ENCODE measurements at regions not wholly inside any gene's neighbourhood (a gene's known extent, or its start where the extent isn't known, plus 50 kb on each side); places are given as distances from the start of the nearest gene placed in this dataset.
A peak's percentile ranks its signal among the peaks of the same experiment; 100 is the strongest.

DNA sequence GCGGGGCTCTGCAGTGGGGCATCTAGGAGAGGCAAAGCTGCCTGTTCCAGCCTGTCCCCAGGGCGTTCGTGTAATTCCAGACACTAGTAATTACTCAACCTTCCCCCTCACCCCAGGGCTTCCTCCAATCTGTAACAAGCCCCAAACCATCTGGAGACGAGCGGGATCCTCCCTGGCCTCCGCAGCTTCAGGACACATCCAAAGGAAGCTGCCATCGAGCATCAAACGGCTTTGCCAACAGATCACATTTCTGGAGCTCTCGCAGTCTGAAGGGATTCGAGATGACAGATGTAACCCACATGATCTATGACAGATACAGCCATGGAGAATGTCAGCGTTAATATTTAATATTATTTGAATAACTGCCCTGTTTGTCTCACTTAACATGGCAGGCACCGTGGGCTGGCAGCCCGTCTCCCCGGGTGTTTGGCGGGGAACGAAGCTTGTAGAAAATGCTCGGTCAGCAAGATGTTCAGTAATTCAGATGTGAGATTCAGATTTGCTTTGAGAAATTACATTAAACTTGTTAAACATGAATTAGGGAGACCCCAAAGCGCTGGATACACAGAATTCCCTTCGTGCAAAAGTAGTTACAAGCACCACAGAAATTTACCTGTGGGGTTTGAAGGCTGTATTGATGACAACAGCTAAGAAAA is 108.5 kb upstream of the C7orf33 start:
- POLR2A ChIA-PET, result no interaction called here
- no peak for TF ChIP-seq ZNF384 (IDR thresholded peaks at IDR 0.05)
- DNase-seq (ENCODE audit: extremely low spot score), result no peak
- CTCF ChIA-PET, result interaction anchor here (0.7 to 1.4 kb wide), 3 partner anchors 220 to 501 kb away, joined by 3 read pairs; no protein-coding TSS in a partner anchor

DNA sequence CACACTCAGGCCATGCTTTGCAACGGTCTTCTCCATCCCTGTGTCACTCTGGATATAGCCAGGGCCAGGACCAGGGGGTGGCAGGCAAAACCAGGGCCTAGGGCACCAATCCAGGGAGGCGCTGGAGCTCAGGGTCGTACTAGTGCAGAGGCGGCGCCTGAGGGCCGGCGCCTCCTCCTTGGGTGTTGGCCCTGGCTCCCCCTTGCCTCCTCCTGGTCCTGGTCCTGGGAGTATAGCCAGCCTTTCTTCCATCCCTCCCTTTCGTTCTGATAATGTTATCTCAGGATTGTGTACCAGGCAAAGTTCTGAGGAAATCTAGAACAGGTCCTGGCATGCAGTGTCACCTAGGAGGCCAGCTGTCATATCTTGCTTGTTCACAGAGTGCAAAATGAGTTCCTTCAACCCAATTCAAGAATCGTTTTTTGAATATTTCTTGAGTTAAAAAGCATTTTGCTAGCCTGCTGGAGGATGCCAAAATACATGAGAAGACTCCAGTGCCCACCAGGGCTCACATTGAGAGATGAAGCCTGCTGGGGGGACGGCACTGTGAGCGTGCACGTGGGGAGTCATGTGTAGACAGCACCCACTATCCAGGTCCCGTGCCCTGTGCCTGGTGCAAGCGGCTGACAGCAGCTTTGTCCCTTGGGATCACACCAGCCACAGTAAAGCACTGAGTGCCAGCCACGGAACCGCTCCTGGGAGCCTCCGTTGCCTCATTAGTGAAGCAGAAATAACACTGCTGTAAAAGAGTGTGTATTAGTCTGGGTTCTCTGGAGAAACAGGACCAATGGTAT is 106.9 kb upstream of the C7orf33 start:
- TF ChIP-seq NFRKB (IDR thresholded peaks at IDR 0.05) (no peak), TARDBP (IDR thresholded peaks at IDR 0.05) (no peak), L3MBTL2 (conservative IDR thresholded peaks at IDR 0.05) (no peak), BHLHE40 (IDR thresholded peaks at IDR 0.05; ENCODE audit: borderline replicate concordance) (no peak), SP1 (IDR thresholded peaks at IDR 0.05) (no peak), ARNT (IDR thresholded peaks at IDR 0.05) (no peak), CTBP1 (IDR thresholded peaks at IDR 0.05; ENCODE audit: borderline replicate concordance) (no peak), LEF1 (IDR thresholded peaks at IDR 0.05; ENCODE audit: borderline replicate concordance) (no peak), FOXA1 (IDR thresholded peaks at IDR 0.05) (no peak), HDGF (IDR thresholded peaks at IDR 0.05; ENCODE audit: borderline replicate concordance) (no peak)
- TF ChIP-seq, protein P1, sequence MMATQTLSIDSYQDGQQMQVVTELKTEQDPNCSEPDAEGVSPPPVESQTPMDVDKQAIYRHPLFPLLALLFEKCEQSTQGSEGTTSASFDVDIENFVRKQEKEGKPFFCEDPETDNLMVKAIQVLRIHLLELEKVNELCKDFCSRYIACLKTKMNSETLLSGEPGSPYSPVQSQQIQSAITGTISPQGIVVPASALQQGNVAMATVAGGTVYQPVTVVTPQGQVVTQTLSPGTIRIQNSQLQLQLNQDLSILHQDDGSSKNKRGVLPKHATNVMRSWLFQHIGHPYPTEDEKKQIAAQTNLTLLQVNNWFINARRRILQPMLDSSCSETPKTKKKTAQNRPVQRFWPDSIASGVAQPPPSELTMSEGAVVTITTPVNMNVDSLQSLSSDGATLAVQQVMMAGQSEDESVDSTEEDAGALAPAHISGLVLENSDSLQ (IDR thresholded peaks at IDR 0.05), result no peak
- ChIA-PET POLR2A (no interaction called here), CTCF (interaction anchor here (0.6 to 5.3 kb wide), 2 partner anchors 219 to 1781 kb away, joined by 3 to 39 read pairs; no protein-coding TSS in a partner anchor)
- DNase-seq (ENCODE audit: extremely low spot score), result no peak

DNA sequence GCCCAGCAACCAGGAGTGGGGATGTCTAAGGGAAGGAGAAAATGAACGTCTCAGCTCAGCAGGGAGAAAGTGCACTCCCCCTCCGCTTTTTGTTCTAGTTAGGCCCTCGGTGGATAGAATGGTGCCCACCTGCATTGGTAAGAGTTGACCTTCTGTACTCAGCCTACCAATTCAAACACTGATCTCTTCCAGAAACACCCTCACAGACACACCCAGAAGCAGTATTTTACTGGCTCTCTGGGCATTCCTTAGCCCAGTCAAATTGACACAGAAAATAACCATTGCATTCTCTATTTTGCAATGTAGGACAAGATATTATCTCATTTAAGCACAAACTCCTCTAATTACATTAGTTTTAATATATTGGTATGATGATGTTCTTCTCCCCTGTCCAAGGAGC is 106.1 kb upstream of the C7orf33 start:
- CTCF ChIA-PET, result interaction anchor here (0.6 to 5.3 kb wide), 2 partner anchors 220 to 1782 kb away, joined by 3 to 39 read pairs; no protein-coding TSS in a partner anchor
- POLR2A ChIA-PET, result no interaction called here
- TF ChIP-seq ZNF384 (IDR thresholded peaks at IDR 0.05), result no peak
- TF ChIP-seq SP1 (IDR thresholded peaks at IDR 0.05), result no peak
- TF ChIP-seq FOXA1 (IDR thresholded peaks at IDR 0.05), result no peak
- no peak for TF ChIP-seq NFRKB (IDR thresholded peaks at IDR 0.05)
- TF ChIP-seq LEF1 (IDR thresholded peaks at IDR 0.05; ENCODE audit: borderline replicate concordance), result no peak
- TF ChIP-seq L3MBTL2 (conservative IDR thresholded peaks at IDR 0.05), result no peak
- TF ChIP-seq BHLHE40 (IDR thresholded peaks at IDR 0.05; ENCODE audit: borderline replicate concordance), result no peak
- TF ChIP-seq, protein P1 (IDR thresholded peaks at IDR 0.05), result no peak
- no peak for TF ChIP-seq SUZ12 (IDR thresholded peaks at IDR 0.05)
- no peak for DNase-seq (ENCODE audit: extremely low spot score)

DNA sequence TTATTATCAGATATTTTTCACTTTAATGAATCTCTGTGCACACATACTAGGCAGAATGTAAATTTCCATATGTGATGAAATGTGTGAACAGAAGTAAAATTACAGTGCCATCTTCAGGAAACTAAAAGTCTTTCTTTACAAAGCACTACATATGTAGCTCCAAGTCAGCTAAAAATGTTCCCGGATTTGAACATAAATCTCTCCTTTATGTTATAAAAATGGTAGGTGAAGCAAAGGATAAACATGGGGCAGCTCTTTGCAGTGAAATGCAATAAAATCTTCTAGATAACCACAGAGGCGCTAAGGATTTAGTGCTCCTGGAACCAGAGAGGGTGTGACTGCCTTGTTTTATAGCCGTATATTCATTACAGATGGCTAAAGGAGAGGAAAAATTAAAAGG is 104.9 kb upstream of the C7orf33 start:
- CTCF ChIA-PET, result interaction anchor here (1.0 to 5.3 kb wide), 3 partner anchors 221 to 264 kb away, joined by 3 to 39 read pairs (median 3); no protein-coding TSS in a partner anchor
- POLR2A ChIA-PET, result interaction anchor here (1.0 to 1.3 kb wide), 2 partner anchors 221 to 223 kb away, joined by 3 read pairs; no protein-coding TSS in a partner anchor
- peak; percentile 45 for DNase-seq (ENCODE audit: extremely low spot score)
- TF ChIP-seq, protein P1 (IDR thresholded peaks at IDR 0.05), result peak; percentile 67
- no peak for TF ChIP-seq FOXM1 (IDR thresholded peaks at IDR 0.05; ENCODE audit: borderline replicate concordance)

DNA sequence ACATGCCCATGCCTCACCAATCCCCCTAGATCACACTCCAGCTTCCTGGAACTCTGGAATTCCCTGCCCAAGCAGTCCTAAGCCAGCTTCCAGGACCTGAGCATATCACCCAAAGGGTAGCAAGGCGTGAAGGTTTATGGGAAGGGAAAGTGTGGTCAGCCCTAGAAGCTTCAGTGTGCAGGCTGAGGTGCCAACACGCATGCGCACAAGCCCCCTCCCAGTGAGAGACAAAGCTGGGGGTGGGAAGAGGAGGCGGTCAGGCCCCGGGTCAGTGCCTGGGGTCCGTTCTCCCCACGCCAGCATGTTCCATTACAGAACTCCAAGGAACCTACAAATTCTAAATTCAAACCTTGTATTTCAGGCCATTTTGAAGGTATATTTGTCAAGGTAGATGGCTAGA is 103.6 kb upstream of the C7orf33 start:
- ChIA-PET POLR2A (no interaction called here), CTCF (interaction anchor here (0.6 to 5.3 kb wide), 4 partner anchors 14 to 263 kb away, joined by 4 to 39 read pairs (median 8); no protein-coding TSS in a partner anchor)
- no peak for TF ChIP-seq LEF1 (IDR thresholded peaks at IDR 0.05; ENCODE audit: borderline replicate concordance)
- no peak for TF ChIP-seq FOXK2 (IDR thresholded peaks at IDR 0.05)
- TF ChIP-seq L3MBTL2 (conservative IDR thresholded peaks at IDR 0.05), result no peak
- no peak for TF ChIP-seq SP1 (IDR thresholded peaks at IDR 0.05)
- TF ChIP-seq FOXA1 (IDR thresholded peaks at IDR 0.05), result no peak
- no peak for TF ChIP-seq NFRKB (IDR thresholded peaks at IDR 0.05)
- TF ChIP-seq FOXM1 (IDR thresholded peaks at IDR 0.05; ENCODE audit: borderline replicate concordance), result no peak
- TF ChIP-seq HDGF (IDR thresholded peaks at IDR 0.05; ENCODE audit: borderline replicate concordance), result no peak
- no peak for TF ChIP-seq ZNF384 (IDR thresholded peaks at IDR 0.05)
- no peak for TF ChIP-seq SUZ12 (IDR thresholded peaks at IDR 0.05)
- no peak for TF ChIP-seq TARDBP (IDR thresholded peaks at IDR 0.05)
- no peak for TF ChIP-seq ARNT (IDR thresholded peaks at IDR 0.05)
- no peak for TF ChIP-seq ELF4 (IDR thresholded peaks at IDR 0.05)
- TF ChIP-seq, protein P1 (IDR thresholded peaks at IDR 0.05), result no peak
- no peak for TF ChIP-seq CTBP1 (IDR thresholded peaks at IDR 0.05; ENCODE audit: borderline replicate concordance)
- no peak for TF ChIP-seq BHLHE40 (IDR thresholded peaks at IDR 0.05; ENCODE audit: borderline replicate concordance)
- no peak for DNase-seq (ENCODE audit: extremely low spot score)

Measured in HEK293T (cell line).